Stomach (tissue), 8 donors: ENCODE measurements at regions not wholly inside any gene's neighbourhood (a gene's known extent, or its start where the extent isn't known, plus 50 kb on each side); places are given as distances from the start of the nearest gene placed in this dataset.

Experiments
- DNase-seq, 2 donors: peaks; one replicate each; pipeline versions ENCODE4 v3.0.0 to v3.0.0-alpha.2; 2013 to 2019
- H3K27ac ChIP-seq, 5 donors: fragments of 200-600 bp in 4 of 5; sonication (generic) in 4 of 5; one replicate each; pipeline ENCODE4 v1.5.1; 2013 to 2019; ENCODE audit warnings: mild to moderate bottlenecking in 1 of 5, moderate library complexity in 1 of 5
- H3K27me3 ChIP-seq, 3 donors: fragments of 200-600 bp; sonication (generic); one replicate each; pipeline ENCODE4 v1.5.1; 2017 to 2019; ENCODE audit warnings: mixed run types in 1 of 3
- H3K36me3 ChIP-seq, 4 donors: fragments of 200-600 bp; sonication (generic); 1 replicate in 3 of 4; 2 replicates in 1 of 4; pipeline ENCODE4 v1.5.1; 2016 to 2019
- H3K4me1 ChIP-seq, 4 donors: fragments of 200-600 bp; sonication (generic); one replicate each; pipeline ENCODE4 v1.5.1; 2016 to 2019
- H3K4me3 ChIP-seq, 4 donors: fragments of 200-600 bp; sonication (generic) in 3 of 4; one replicate each; pipeline ENCODE4 v1.5.1; 2016 to 2019; ENCODE audit warnings: mild to moderate bottlenecking in 1 of 4
- H3K9me3 ChIP-seq, 4 donors: fragments of 200-600 bp; sonication (generic); one replicate each; pipeline ENCODE4 v1.5.1; 2016 to 2019
- CTCF ChIP-seq, 7 experiments: fragments of 450-650 bp in 4 of 7; fragments of 200-600 bp in 3 of 7; sonication (generic) in 3 of 7; IDR thresholded peaks; one replicate each; pipeline ENCODE4 v1.5.1; 2016 to 2019; ENCODE audit warnings: antibody characterized with exemption in 7 of 7, control low read depth in 2 of 7, mild to moderate bottlenecking in 1 of 7
- EP300 ChIP-seq: sonication (generic); formaldehyde crosslinking; IDR thresholded peaks from one replicate; pipeline ENCODE4 v1.6.1; 2017; ENCODE audit warnings: antibody characterized with exemption
- POLR2A ChIP-seq, 4 donors: fragments of 450-650 bp; IDR thresholded peaks; one replicate each; pipeline ENCODE4 v1.6.1; 2016; ENCODE audit warnings: antibody characterized with exemption in 4 of 4, control low read depth in 2 of 4, mild to moderate bottlenecking in 1 of 4, moderate library complexity in 1 of 4
- POLR2AphosphoS5 ChIP-seq, 3 donors: sonication (generic); formaldehyde crosslinking; IDR thresholded peaks; one replicate each; pipeline ENCODE4 v1.6.1; 2016; ENCODE audit warnings: antibody characterized with exemption in 3 of 3
- WGBS, 5 donors: extraction: QIAGEN DNeasy Blood & Tissue Kit in 3 of 5; methylation state at CpG; one replicate each; pipeline versions ENCODE4 v1.1.5 to v1.1.7; 2013 to 2018; 5-methylcytosine and 5-hydroxymethylcytosine counted together
- intact Hi-C: fragments of 100-400 bp; cut with DNase I; formaldehyde crosslinking; loops from one replicate; pipeline ENCODE4 v1.15.1; 2023; ENCODE audit warnings: low total_unique reads
- donor health status: healthy with polysubstance abuse.
- donor health status: Bipolar disorder and iron deficiency.
- donor health status: healthy.

GRCh38 chr3:168659015-168659414 lies 563.3 kb upstream of the GOLIM4 start:
- peaks cover 0 to 10% (median 0%) of the 10 kb centered on the region in 4 donors for H3K9me3 ChIP-seq
- H3K4me3 ChIP-seq = no peak overlapping the region
- TF ChIP-seq POLR2A (IDR thresholded peaks at IDR 0.05) = no peak
- no peak for TF ChIP-seq POLR2AphosphoS5 (IDR thresholded peaks at IDR 0.05)
- TF ChIP-seq CTCF (IDR thresholded peaks at IDR 0.05) = no peak
- no peak for TF ChIP-seq EP300
- H3K27me3 ChIP-seq = no peaks in the 10 kb centered on the region
- no peaks in the 10 kb centered on the region for H3K4me1 ChIP-seq
- H3K27ac ChIP-seq = no peak overlapping the region
- intact Hi-C loops = no loop called here
- no peaks in the 10 kb centered on the region for H3K36me3 ChIP-seq
- no peak for DNase-seq

GRCh38 chr3:168655611-168656010 lies 559.9 kb upstream of the GOLIM4 start:
- no peak for TF ChIP-seq CTCF (IDR thresholded peaks at IDR 0.05)
- no peak for TF ChIP-seq POLR2A (IDR thresholded peaks at IDR 0.05)
- no peak for TF ChIP-seq POLR2AphosphoS5 (IDR thresholded peaks at IDR 0.05)
- no peak for TF ChIP-seq EP300
- WGBS, 5 donors = 77 to 91% (median 87%) methylated on average over 1 of the region's 1 CpG
- H3K4me1 ChIP-seq = no peaks in the 10 kb centered on the region
- intact Hi-C loops = no loop called here
- no peak for DNase-seq
- H3K27me3 ChIP-seq = no peaks in the 10 kb centered on the region
- H3K36me3 ChIP-seq = no peaks in the 10 kb centered on the region
- no peak overlapping the region for H3K4me3 ChIP-seq
- no peaks in the 10 kb centered on the region for H3K9me3 ChIP-seq
- no peak overlapping the region for H3K27ac ChIP-seq

DNA sequence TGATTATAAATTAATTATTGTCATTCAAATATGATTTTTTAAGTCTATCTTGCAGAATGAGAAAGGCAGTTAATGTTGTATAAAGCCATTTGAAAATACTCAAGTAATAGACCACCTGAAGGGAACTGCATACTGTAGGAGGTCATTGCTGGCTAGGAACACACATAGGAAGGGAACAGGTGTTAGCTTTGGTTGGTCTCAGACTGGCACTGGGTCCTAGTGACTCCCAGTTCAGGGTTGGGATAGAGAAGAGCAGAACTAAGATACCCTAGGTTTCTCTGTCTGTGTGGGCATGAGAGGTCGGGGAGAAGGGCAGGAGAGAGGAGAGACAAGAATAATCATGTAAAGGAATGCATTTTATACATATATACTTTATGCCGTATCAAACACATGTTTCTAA lies 559.0 kb upstream of the GOLIM4 start:
- H3K9me3 ChIP-seq = no peaks in the 10 kb centered on the region
- H3K4me1 ChIP-seq = no peaks in the 10 kb centered on the region
- no peaks in the 10 kb centered on the region for H3K36me3 ChIP-seq
- H3K27ac ChIP-seq = no peak overlapping the region
- DNase-seq = no peak
- whole genome bisulfite sequencing, 5 donors = 74 to 83% (median 78%) methylated on average over 2 of the region's 2 CpGs
- H3K4me3 ChIP-seq = no peak overlapping the region
- no peaks in the 10 kb centered on the region for H3K27me3 ChIP-seq
- intact Hi-C loops = no loop called here
- TF ChIP-seq POLR2AphosphoS5 (IDR thresholded peaks at IDR 0.05) = no peak
- no peak for TF ChIP-seq EP300
- TF ChIP-seq POLR2A (IDR thresholded peaks at IDR 0.05) = no peak
- no peak for TF ChIP-seq CTCF (IDR thresholded peaks at IDR 0.05)

DNA sequence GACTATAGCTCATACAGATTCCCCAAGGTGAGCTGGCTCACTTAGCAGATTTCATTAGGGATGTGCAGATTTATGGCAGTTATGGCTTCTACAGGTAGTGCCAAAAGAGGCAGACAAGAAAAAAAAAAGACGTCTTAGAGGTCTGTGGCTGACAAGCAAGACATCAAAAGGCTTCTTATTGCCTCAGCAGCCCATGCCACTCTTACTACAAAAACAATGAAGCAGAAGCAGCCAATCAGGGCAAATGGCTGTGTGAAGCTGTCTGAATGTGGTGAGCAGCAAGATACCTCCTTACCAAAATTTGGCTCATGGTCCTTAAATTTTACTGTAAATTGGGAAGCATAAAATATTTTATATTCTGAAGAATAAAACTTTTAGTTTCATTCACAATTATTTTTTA lies 557.5 kb upstream of the GOLIM4 start:
- no peak for DNase-seq
- no peaks in the 10 kb centered on the region for H3K9me3 ChIP-seq
- no peaks in the 10 kb centered on the region for H3K4me1 ChIP-seq
- no peaks in the 10 kb centered on the region for H3K27me3 ChIP-seq
- H3K4me3 ChIP-seq = no peak overlapping the region
- TF ChIP-seq POLR2AphosphoS5 (IDR thresholded peaks at IDR 0.05) (no peak), EP300 (no peak), CTCF (IDR thresholded peaks at IDR 0.05) (no peak), POLR2A (IDR thresholded peaks at IDR 0.05) (no peak)
- H3K36me3 ChIP-seq = no peaks in the 10 kb centered on the region
- no peak overlapping the region for H3K27ac ChIP-seq
- intact Hi-C loops = no loop called here
- 55 to 75% (median 58%) methylated on average over 1 of the region's 1 CpG for WGBS, 5 donors

- no peak for DNase-seq
- Histone ChIP-seq H3K9me3 (no peaks in the 10 kb centered on the region), H3K4me3 (no peak overlapping the region), H3K27me3 (no peaks in the 10 kb centered on the region), H3K4me1 (no peaks in the 10 kb centered on the region), H3K36me3 (no peaks in the 10 kb centered on the region), H3K27ac (no peak overlapping the region)
- TF ChIP-seq POLR2A (IDR thresholded peaks at IDR 0.05) (no peak), CTCF (IDR thresholded peaks at IDR 0.05) (no peak), EP300 (no peak), POLR2AphosphoS5 (IDR thresholded peaks at IDR 0.05) (no peak)
- intact Hi-C loops = no loop called here
- WGBS, 5 donors = 61 to 76% (median 64%) methylated on average over 3 of the region's 3 CpGs
Measured at GRCh38 chr3:168648321-168648720, 552.6 kb upstream of the GOLIM4 start.
